Pancreas (tissue), 10 donors: ENCODE measurements at regions not wholly inside any gene's neighbourhood (a gene's known extent, or its start where the extent isn't known, plus 50 kb on each side); places are given as distances from the start of the nearest gene placed in this dataset.

Experiments used
- ATAC-seq, 4 donors: fragments of 200-7000 bp; cut with Tn5 transposase; one replicate each; pipeline versions ENCODE4 v1.8.0 to v1.9.1; 2020; ENCODE audit warnings: mild to moderate bottlenecking in 4 of 4, moderate library complexity in 4 of 4
- DNase-seq, 6 donors: peaks; one replicate each; pipeline ENCODE4 v3.0.0-alpha.2; 2020
- FAIRE-seq: peaks from 2 replicates; lab custom pipeline; 2012; peaks lifted over from hg19 to GRCh38; lab: Jason Lieb, UNC
- H3K27ac ChIP-seq, 4 donors: fragments of 200-600 bp; sonication (generic); 1 replicate in 3 of 4; 2 replicates in 1 of 4; pipeline versions ENCODE4 v1.5.0 to v1.8.0; 2020
- H3K27me3 ChIP-seq, 4 donors: fragments of 200-600 bp; one replicate each; pipeline ENCODE4 v1.8.0; 2021
- H3K36me3 ChIP-seq, 3 donors: fragments of 200-600 bp; sonication (generic) in 1 of 3; one replicate each; pipeline versions ENCODE4 v1.5.0 to v1.8.0; 2020 to 2021
- H3K4me1 ChIP-seq, 3 donors: fragments of 200-600 bp; one replicate each; pipeline ENCODE4 v1.8.0; 2021
- H3K4me3 ChIP-seq, 4 donors: fragments of 200-600 bp; sonication (generic) in 2 of 4; one replicate each; pipeline versions ENCODE4 v1.5.0 to v1.8.0; 2020 to 2021
- H3K9me3 ChIP-seq, 4 donors: fragments of 200-600 bp; one replicate each; pipeline ENCODE4 v1.8.0; 2021
- CTCF ChIP-seq, 4 donors: fragments of 200-600 bp; sonication (generic) in 3 of 4; IDR thresholded peaks; one replicate each; pipeline versions ENCODE4 v1.5.0 to v1.8.0; 2021; ENCODE audit warnings: antibody characterized with exemption in 4 of 4
- WGBS, 2 donors: extraction: QIAGEN DNeasy Blood & Tissue Kit; methylation state at CpG; one replicate each; pipeline ENCODE4 v1.1.7; 2013; 5-methylcytosine and 5-hydroxymethylcytosine counted together
- intact Hi-C, 3 donors: fragments of 100-400 bp; cut with DNase I; formaldehyde crosslinking; loops; one replicate each; pipeline versions ENCODE4 v1.11.1 to v1.14.2; 2022
- donor health status: healthy with polysubstance abuse.
- donor health status: DM: no; HTN: no; CAD: no; lungs with moderate emphysema.
- donor health status: DM: no; HTN: no; CAD: no.
- donor health status: control.
- donor health status: control.
- donor health status: Bipolar disorder and iron deficiency.
- donor health status: DM: yes; HTN: yes; CAD: no.
- donor health status: DM: no; HTN: no; CAD: no.
- donor health status: DM: no; HTN: no; CAD: no.
- donor health status: DM: yes; HTN: yes; CAD: no.

DNA sequence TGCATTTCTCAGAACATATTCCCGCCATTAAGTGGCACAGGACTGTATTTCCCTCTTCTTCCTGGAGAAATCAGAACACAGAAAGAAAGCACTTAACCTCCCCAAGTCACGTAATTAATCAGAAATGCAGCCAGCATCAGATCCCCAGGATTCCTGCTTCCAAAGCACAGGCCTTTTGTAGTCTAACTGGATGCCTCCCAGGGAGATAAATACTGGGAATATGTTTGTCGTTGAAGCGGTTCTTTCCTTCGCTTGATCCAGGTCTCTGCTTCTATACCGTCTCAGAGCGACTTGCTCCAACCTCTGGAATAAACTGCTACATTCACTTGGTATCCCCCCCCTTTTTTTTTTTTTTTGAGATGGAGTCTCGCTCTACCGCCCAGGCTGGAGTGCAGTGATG lies 198.6 kb downstream of the KBTBD8 start:
- no peaks in the 10 kb centered on the region for H3K9me3 ChIP-seq
- WGBS, 2 donors, result 86 to 94% methylated on average over 9 of the region's 9 CpGs
- no peaks in the 10 kb centered on the region for H3K27me3 ChIP-seq
- intact Hi-C loops, result no loop called here
- no peak for FAIRE-seq
- ATAC-seq, result no peak
- no peak for DNase-seq
- no peaks in the 10 kb centered on the region for H3K4me1 ChIP-seq
- no peaks in the 10 kb centered on the region for H3K36me3 ChIP-seq
- no peak overlapping the region for H3K4me3 ChIP-seq
- TF ChIP-seq CTCF (IDR thresholded peaks at IDR 0.05), result no peak
- no peak overlapping the region for H3K27ac ChIP-seq

GRCh38 chr3:67198374-67198773 lies 200.3 kb downstream of the KBTBD8 start:
- Histone ChIP-seq H3K4me3 (no peak overlapping the region), H3K27me3 (no peaks in the 10 kb centered on the region), H3K36me3 (no peaks in the 10 kb centered on the region), H3K4me1 (no peaks in the 10 kb centered on the region), H3K9me3 (no peaks in the 10 kb centered on the region), H3K27ac (no peak overlapping the region)
- DNase-seq (no peak), ATAC-seq (no peak), FAIRE-seq (no peak)
- WGBS, 2 donors, result 80 to 88% methylated on average over 1 of the region's 1 CpG
- intact Hi-C loops, result no loop called here
- TF ChIP-seq CTCF (IDR thresholded peaks at IDR 0.05), result no peak

GRCh38 chr3:67200618-67201017 lies 202.5 kb downstream of the KBTBD8 start:
- no peak for TF ChIP-seq CTCF (IDR thresholded peaks at IDR 0.05)
- H3K27me3 ChIP-seq, result no peaks in the 10 kb centered on the region
- H3K4me3 ChIP-seq, result no peak overlapping the region
- intact Hi-C loops, result no loop called here
- FAIRE-seq, result no peak
- no peaks in the 10 kb centered on the region for H3K9me3 ChIP-seq
- no peaks in the 10 kb centered on the region for H3K36me3 ChIP-seq
- no peak overlapping the region for H3K27ac ChIP-seq
- H3K4me1 ChIP-seq, result no peaks in the 10 kb centered on the region
- ATAC-seq, result no peak
- no peak for DNase-seq

DNA sequence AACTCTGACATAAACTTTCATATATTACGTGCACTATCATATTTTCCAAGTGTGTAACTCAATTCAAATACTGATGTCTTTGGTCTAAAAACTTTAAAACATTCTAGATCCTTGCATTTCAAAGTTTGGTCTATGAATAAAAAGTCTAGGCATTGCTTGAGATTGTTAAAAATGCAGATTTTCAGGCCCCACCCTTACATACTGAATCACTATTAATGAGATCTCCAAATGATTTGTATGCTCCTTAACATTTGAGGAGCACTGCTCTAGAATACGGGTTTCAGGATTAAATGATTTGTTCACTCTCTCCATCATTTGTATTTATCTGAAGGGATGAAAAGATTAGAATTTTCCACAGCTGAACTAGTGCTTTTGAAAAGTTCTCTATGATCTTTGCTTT lies 202.9 kb downstream of the KBTBD8 start:
- H3K27ac ChIP-seq, result no peak overlapping the region
- no peak for FAIRE-seq
- no peaks in the 10 kb centered on the region for H3K4me1 ChIP-seq
- intact Hi-C loops, result no loop called here
- WGBS, 2 donors, result 81 to 88% methylated on average over 2 of the region's 2 CpGs
- no peak overlapping the region for H3K4me3 ChIP-seq
- DNase-seq, result no peak
- H3K9me3 ChIP-seq, result no peaks in the 10 kb centered on the region
- no peak for ATAC-seq
- H3K27me3 ChIP-seq, result no peaks in the 10 kb centered on the region
- TF ChIP-seq CTCF (IDR thresholded peaks at IDR 0.05), result no peak
- H3K36me3 ChIP-seq, result no peaks in the 10 kb centered on the region

GRCh38 chr3:67202053-67202452 lies 203.9 kb downstream of the KBTBD8 start:
- FAIRE-seq (no peak), ATAC-seq (no peak)

More at GRCh38 chr3:67202053-67202452, 203.9 kb downstream of the KBTBD8 start:
- no peaks in the 10 kb centered on the region for H3K4me1 ChIP-seq
- no peaks in the 10 kb centered on the region for H3K36me3 ChIP-seq
- H3K27me3 ChIP-seq, result no peaks in the 10 kb centered on the region
- intact Hi-C loops, result no loop called here
- H3K27ac ChIP-seq, result no peak overlapping the region
- no peak for TF ChIP-seq CTCF (IDR thresholded peaks at IDR 0.05)
- WGBS, 2 donors, result 64% methylated on average over 3 of the region's 3 CpGs
- H3K4me3 ChIP-seq, result no peak overlapping the region
- no peak for DNase-seq
- no peaks in the 10 kb centered on the region for H3K9me3 ChIP-seq
